ENCODE measurements at regions not wholly inside any gene's neighbourhood (a gene's known extent, or its start where the extent isn't known, plus 50 kb on each side); places are given as distances from the start of the nearest gene placed in this dataset.

DNA sequence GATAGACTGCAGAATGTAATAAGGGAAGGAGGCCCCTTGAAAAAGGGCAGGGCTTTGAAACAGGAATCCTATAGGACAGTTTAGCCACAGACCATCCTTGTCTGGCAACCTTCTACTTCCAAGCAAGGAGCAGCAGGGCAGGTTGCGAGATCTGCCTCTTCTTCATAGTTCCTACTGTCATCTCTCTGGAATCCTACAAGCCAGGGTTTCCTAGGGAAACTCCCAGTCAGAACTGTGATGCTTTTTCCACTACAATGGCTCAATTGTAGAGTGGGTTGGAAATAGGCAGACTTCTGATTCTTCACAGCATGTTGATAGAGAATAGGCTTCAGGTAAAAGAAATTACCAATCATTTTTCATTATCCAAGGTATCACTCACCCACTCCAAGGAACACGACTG, 186.3 kb downstream of the DACT1 start:
- Mint-ChIP-seq H3K27me3 (ENCODE audit: insufficient read depth, unreplicated experiment) (peaks cover 73% of the 10 kb centered on the region), H3K4me1 (ENCODE audit: insufficient read depth, unreplicated experiment) (no peaks in the 10 kb centered on the region), H3K4me3 (ENCODE audit: unreplicated experiment) (no peak overlapping the region), H3K27ac (ENCODE audit: low read depth, unreplicated experiment) (no peak overlapping the region), H3K9me3 (ENCODE audit: unreplicated experiment) (no peaks in the 10 kb centered on the region), H3K36me3 (ENCODE audit: insufficient read depth, unreplicated experiment) (no peaks in the 10 kb centered on the region)
- TF ChIP-seq CTCF (IDR thresholded peaks at IDR 0.05; ENCODE audit: unreplicated experiment): no peak
- intact Hi-C loops (cut with micrococcal nuclease): no loop called here
- ChIA-PET CTCF (no interaction called here), POLR2A (no interaction called here)
- DNase-seq (ENCODE audit: unreplicated experiment): no peak
- BruUV-seq (replicated peaks): no TSS peak

DNA sequence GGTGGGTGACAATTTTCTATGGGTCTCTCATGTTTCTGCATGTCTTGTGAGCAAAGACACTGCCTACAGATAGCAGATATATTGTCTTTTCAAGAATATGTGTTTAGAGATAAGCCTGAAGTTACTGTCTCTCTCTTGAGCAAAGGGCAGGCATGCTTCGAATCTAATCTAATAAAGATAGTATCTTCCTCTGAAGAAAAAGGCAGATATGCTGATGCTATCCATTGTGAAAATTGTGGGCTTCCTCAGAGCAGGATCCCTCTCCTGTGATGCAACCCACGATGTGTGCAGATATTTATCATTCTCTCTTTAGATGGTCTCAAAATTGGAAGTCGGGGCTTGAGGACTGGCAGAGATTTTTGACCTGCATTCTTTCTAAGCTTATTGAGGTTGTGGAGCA, 187.0 kb downstream of the DACT1 start:
- intact Hi-C loops (cut with micrococcal nuclease): no loop called here
- no TSS peak for BruUV-seq (replicated peaks)
- Mint-ChIP-seq H3K27me3 (ENCODE audit: insufficient read depth, unreplicated experiment) (peaks cover 73% of the 10 kb centered on the region), H3K4me1 (ENCODE audit: insufficient read depth, unreplicated experiment) (peaks cover 5% of the 10 kb centered on the region), H3K4me3 (ENCODE audit: unreplicated experiment) (no peak overlapping the region), H3K27ac (ENCODE audit: low read depth, unreplicated experiment) (no peak overlapping the region), H3K9me3 (ENCODE audit: unreplicated experiment) (no peaks in the 10 kb centered on the region), H3K36me3 (ENCODE audit: insufficient read depth, unreplicated experiment) (no peaks in the 10 kb centered on the region)
- CTCF ChIA-PET: no interaction called here
- POLR2A ChIA-PET: no interaction called here
- no peak for TF ChIP-seq CTCF (IDR thresholded peaks at IDR 0.05; ENCODE audit: unreplicated experiment)
- DNase-seq (ENCODE audit: unreplicated experiment): no peak

- no peak overlapping the region for H3K4me3 Mint-ChIP-seq (ENCODE audit: unreplicated experiment)
- no peak for DNase-seq (ENCODE audit: unreplicated experiment)
- no peak for TF ChIP-seq CTCF (IDR thresholded peaks at IDR 0.05; ENCODE audit: unreplicated experiment)
- H3K9me3 Mint-ChIP-seq (ENCODE audit: unreplicated experiment): no peaks in the 10 kb centered on the region
- H3K36me3 Mint-ChIP-seq (ENCODE audit: insufficient read depth, unreplicated experiment): no peaks in the 10 kb centered on the region
- BruUV-seq (replicated peaks): no TSS peak
- ChIA-PET POLR2A (no interaction called here), CTCF (no interaction called here)
- intact Hi-C loops (cut with micrococcal nuclease): no loop called here
- peaks cover 5% of the 10 kb centered on the region for H3K4me1 Mint-ChIP-seq (ENCODE audit: insufficient read depth, unreplicated experiment)
- no peak overlapping the region for H3K27ac Mint-ChIP-seq (ENCODE audit: low read depth, unreplicated experiment)
- peaks cover 73% of the 10 kb centered on the region for H3K27me3 Mint-ChIP-seq (ENCODE audit: insufficient read depth, unreplicated experiment)
Measured at GRCh38 chr14:58825606-58826005, 187.8 kb downstream of the DACT1 start.

- no peak for DNase-seq (ENCODE audit: unreplicated experiment)
- H3K27me3 Mint-ChIP-seq (ENCODE audit: insufficient read depth, unreplicated experiment): peaks cover 71% of the 10 kb centered on the region
- H3K36me3 Mint-ChIP-seq (ENCODE audit: insufficient read depth, unreplicated experiment): no peaks in the 10 kb centered on the region
- CTCF ChIA-PET: interaction anchor here (0.6 to 1.3 kb wide), 7 partner anchors 17 to 213 kb away, joined by 3 to 6 read pairs (median 3); no protein-coding TSS in a partner anchor
- no peak overlapping the region for H3K27ac Mint-ChIP-seq (ENCODE audit: low read depth, unreplicated experiment)
- BruUV-seq (replicated peaks): no TSS peak
- peak; percentile 33 for TF ChIP-seq CTCF (IDR thresholded peaks at IDR 0.05; ENCODE audit: unreplicated experiment)
- POLR2A ChIA-PET: no interaction called here
- peaks cover 5% of the 10 kb centered on the region for H3K4me1 Mint-ChIP-seq (ENCODE audit: insufficient read depth, unreplicated experiment)
- no peaks in the 10 kb centered on the region for H3K9me3 Mint-ChIP-seq (ENCODE audit: unreplicated experiment)
- intact Hi-C loops (cut with micrococcal nuclease): no loop called here
- no peak overlapping the region for H3K4me3 Mint-ChIP-seq (ENCODE audit: unreplicated experiment)
Measured at GRCh38 chr14:58826845-58827686, 189.3 kb downstream of the DACT1 start.

Measured in MCF 10A (cell line).